Nephron progenitor cell (in vitro differentiated cells): ENCODE measurements at regions not wholly inside any gene's neighbourhood (a gene's known extent, or its start where the extent isn't known, plus 50 kb on each side); places are given as distances from the start of the nearest gene placed in this dataset.

Source experiments
- DNase-seq: peaks from one replicate; pipeline ENCODE4 v3.0.0; 2021
- H3K27ac Mint-ChIP-seq: 2 replicates; pipeline ENCODE4 v1.8.0; 2021; ENCODE audit warnings: mild to moderate bottlenecking, moderate library complexity, mixed read lengths
- H3K27me3 Mint-ChIP-seq: 2 replicates; pipeline ENCODE4 v1.8.0; 2021; ENCODE audit warnings: mild to moderate bottlenecking, low read depth, mixed read lengths; ENCODE audit not compliant: poor library complexity
- H3K36me3 Mint-ChIP-seq: 2 replicates; pipeline ENCODE4 v1.8.0; 2021; ENCODE audit warnings: low read depth, mixed read lengths
- H3K4me1 Mint-ChIP-seq: 2 replicates; pipeline ENCODE4 v1.8.0; 2021; ENCODE audit warnings: mixed read lengths
- H3K4me3 Mint-ChIP-seq: 2 replicates; pipeline ENCODE4 v1.8.0; 2021; ENCODE audit warnings: mild to moderate bottlenecking, moderate library complexity, mixed read lengths
- H3K9me3 Mint-ChIP-seq: 2 replicates; pipeline ENCODE4 v1.8.0; 2021; ENCODE audit warnings: mild to moderate bottlenecking, moderate library complexity, mixed read lengths
- CTCF ChIP-seq: fragments of 200-600 bp; sonication (generic); IDR thresholded peaks from 2 replicates; pipeline ENCODE4 v1.5.0; 2021; ENCODE audit warnings: antibody characterized with exemption

- H3K4me1 Mint-ChIP-seq, result no peaks in the 10 kb centered on the region
- H3K4me3 Mint-ChIP-seq, result no peak overlapping the region
- no peaks in the 10 kb centered on the region for H3K27me3 Mint-ChIP-seq
- peaks cover 4% of the 10 kb centered on the region for H3K9me3 Mint-ChIP-seq
- no peak for TF ChIP-seq CTCF
- H3K36me3 Mint-ChIP-seq, result no peaks in the 10 kb centered on the region
- no peak overlapping the region for H3K27ac Mint-ChIP-seq
- no peak for DNase-seq
These were observed 257.6 kb upstream of the CPHXL start for GRCh38 chr16:75983741-75984381.

GRCh38 chr16:75987323-75987722 lies 261.0 kb upstream of the CPHXL start:
- Mint-ChIP-seq H3K27me3 (no peaks in the 10 kb centered on the region), H3K9me3 (peaks cover 4% of the 10 kb centered on the region), H3K4me3 (no peak overlapping the region), H3K36me3 (no peaks in the 10 kb centered on the region), H3K4me1 (no peaks in the 10 kb centered on the region), H3K27ac (no peak overlapping the region)
- no peak for DNase-seq
- TF ChIP-seq CTCF, result no peak

- no peak for TF ChIP-seq CTCF
- Mint-ChIP-seq H3K9me3 (no peaks in the 10 kb centered on the region), H3K27ac (no peak overlapping the region), H3K36me3 (no peaks in the 10 kb centered on the region), H3K4me3 (no peak overlapping the region), H3K4me1 (no peaks in the 10 kb centered on the region), H3K27me3 (no peaks in the 10 kb centered on the region)
- DNase-seq, result no peak
These were observed 270.2 kb upstream of the CPHXL start for GRCh38 chr16:75996491-75996890.

GRCh38 chr16:75997606-75998005 lies 271.3 kb upstream of the CPHXL start:
- H3K4me1 Mint-ChIP-seq, result no peaks in the 10 kb centered on the region
- H3K27me3 Mint-ChIP-seq, result no peaks in the 10 kb centered on the region
- H3K4me3 Mint-ChIP-seq, result no peak overlapping the region
- no peak for TF ChIP-seq CTCF
- H3K36me3 Mint-ChIP-seq, result no peaks in the 10 kb centered on the region
- DNase-seq, result no peak
- H3K9me3 Mint-ChIP-seq, result no peaks in the 10 kb centered on the region
- no peak overlapping the region for H3K27ac Mint-ChIP-seq

- no peak overlapping the region for H3K4me3 Mint-ChIP-seq
- TF ChIP-seq CTCF, result no peak
- no peaks in the 10 kb centered on the region for H3K27me3 Mint-ChIP-seq
- H3K4me1 Mint-ChIP-seq, result no peaks in the 10 kb centered on the region
- H3K9me3 Mint-ChIP-seq, result no peaks in the 10 kb centered on the region
- no peak overlapping the region for H3K27ac Mint-ChIP-seq
- no peaks in the 10 kb centered on the region for H3K36me3 Mint-ChIP-seq
- no peak for DNase-seq
These were observed 269.6 kb upstream of the CNTNAP4 start for GRCh38 chr16:76007645-76008044.

GRCh38 chr16:76023835-76024234 lies 253.4 kb upstream of the CNTNAP4 start:
- Mint-ChIP-seq H3K9me3 (peaks cover 3% of the 10 kb centered on the region), H3K27ac (no peak overlapping the region), H3K4me1 (no peaks in the 10 kb centered on the region), H3K36me3 (no peaks in the 10 kb centered on the region), H3K27me3 (no peaks in the 10 kb centered on the region), H3K4me3 (no peak overlapping the region)
- no peak for DNase-seq
- no peak for TF ChIP-seq CTCF
